22Rv1 (cell line): ENCODE measurements at regions not wholly inside any gene's neighbourhood (a gene's known extent, or its start where the extent isn't known, plus 50 kb on each side); places are given as distances from the start of the nearest gene placed in this dataset.

Experiments used
- H3K27ac ChIP-seq: fragments of 450-650 bp; 2 replicates; pipeline ENCODE4 v1.5.1; 2017
- ZFX ChIP-seq: fragments of 450-650 bp; IDR thresholded peaks from 2 replicates; pipeline ENCODE4 v1.6.1; 2017; ENCODE audit warnings: antibody characterized with exemption, borderline replicate concordance
- TF ChIP-seq, protein P1 (sequence below): fragments of 450-650 bp; IDR thresholded peaks from 2 replicates; pipeline ENCODE4 v1.5.1; 2017; ENCODE audit warnings: mild to moderate bottlenecking

DNA sequence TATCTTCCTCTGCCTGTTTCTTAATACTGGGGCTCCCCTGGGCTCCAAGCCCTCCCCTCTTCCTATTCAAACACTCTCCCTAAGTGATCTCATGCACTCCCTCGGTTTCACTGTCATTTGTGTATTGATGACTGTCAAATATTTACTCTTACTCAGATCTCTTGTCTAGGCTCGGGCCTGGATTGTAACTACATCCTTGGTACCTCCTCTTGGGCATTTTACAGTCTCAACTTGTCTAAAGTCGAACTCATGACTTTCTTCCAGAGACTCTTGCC, 189.4 kb upstream of the PRDM1 start:
- TF ChIP-seq, protein P1, sequence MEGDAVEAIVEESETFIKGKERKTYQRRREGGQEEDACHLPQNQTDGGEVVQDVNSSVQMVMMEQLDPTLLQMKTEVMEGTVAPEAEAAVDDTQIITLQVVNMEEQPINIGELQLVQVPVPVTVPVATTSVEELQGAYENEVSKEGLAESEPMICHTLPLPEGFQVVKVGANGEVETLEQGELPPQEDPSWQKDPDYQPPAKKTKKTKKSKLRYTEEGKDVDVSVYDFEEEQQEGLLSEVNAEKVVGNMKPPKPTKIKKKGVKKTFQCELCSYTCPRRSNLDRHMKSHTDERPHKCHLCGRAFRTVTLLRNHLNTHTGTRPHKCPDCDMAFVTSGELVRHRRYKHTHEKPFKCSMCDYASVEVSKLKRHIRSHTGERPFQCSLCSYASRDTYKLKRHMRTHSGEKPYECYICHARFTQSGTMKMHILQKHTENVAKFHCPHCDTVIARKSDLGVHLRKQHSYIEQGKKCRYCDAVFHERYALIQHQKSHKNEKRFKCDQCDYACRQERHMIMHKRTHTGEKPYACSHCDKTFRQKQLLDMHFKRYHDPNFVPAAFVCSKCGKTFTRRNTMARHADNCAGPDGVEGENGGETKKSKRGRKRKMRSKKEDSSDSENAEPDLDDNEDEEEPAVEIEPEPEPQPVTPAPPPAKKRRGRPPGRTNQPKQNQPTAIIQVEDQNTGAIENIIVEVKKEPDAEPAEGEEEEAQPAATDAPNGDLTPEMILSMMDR: no peak
- TF ChIP-seq ZFX: no peak
- no peak overlapping the region for H3K27ac ChIP-seq

DNA sequence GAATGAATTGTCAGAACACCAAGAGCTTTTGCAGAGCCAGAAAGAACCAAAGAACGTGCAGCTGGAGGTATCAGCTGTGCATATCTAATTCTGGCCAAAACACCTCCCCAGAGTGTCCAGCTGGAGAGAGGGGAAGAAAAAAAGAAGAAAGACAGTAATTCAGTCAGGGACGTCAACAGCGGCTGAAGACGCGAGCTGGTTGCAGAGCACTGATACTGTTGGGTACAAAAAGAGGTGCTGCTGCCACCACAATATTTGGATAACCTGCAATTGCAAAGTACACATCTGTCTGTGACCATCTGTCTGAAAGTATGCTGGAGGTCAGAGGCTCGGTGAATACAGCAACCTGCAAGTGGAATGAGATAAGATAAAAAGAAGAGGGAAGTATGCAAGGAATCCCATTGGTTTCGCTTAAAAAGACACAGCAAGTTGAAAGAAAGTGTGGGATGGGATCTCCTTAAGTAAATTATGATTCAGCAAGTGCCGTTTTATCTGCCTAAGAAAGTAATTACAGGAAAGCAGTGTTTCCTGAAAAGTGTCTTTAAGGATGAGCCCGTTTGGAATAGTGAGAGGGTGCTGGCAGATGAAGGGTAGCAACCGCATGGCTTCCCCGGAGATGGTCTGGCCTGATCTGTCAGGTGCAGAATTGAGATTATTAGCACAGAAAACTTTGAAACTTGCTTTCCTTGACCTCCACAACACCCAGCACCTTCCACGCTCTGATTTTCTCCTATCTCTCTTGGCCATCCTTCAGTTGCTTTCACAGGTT, 189.9 kb upstream of the PRDM1 start:
- no peak overlapping the region for H3K27ac ChIP-seq
- TF ChIP-seq, protein P1: no peak
- no peak for TF ChIP-seq ZFX

DNA sequence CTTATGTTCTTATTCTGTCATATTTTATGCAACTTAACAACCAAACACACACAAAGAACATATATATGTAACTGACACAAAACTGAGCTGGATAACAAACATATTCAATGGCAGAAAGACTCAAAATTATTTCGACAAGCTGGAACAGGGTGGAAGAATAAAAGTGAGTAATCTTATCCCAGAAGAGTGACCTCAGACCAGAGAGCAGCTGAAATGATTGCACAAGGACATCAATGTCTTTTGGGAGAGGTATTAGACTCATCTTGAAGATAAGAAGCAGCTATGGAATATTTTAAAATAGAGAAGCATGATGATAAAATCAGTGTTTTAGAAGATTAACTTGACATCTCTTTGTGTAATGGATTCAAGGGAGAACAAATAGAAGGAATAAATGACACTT, 191.6 kb upstream of the PRDM1 start:
- no peak overlapping the region for H3K27ac ChIP-seq
- TF ChIP-seq, protein P1: no peak
- TF ChIP-seq ZFX: no peak

DNA sequence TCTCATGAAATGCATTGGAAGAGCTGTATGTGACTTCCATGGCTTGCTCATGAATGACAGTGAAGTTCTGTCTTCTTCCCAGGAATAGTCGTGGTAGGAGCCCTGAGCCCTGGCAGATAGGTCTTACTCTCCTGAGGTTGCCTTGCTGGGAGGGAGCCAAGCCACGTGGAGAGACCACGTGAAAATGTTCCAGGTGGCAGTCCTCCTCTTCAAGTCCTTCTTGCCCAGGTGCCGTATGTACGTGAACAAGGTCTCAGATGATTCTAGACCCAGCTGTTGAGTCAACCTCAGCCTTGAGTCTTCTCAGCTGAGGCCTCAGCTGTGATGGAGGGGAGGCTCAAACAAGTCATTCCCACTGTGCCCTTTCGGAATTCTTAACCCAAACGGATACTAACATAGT, 192.4 kb upstream of the PRDM1 start:
- no peak overlapping the region for H3K27ac ChIP-seq
- no peak for TF ChIP-seq ZFX
- TF ChIP-seq, protein P1: no peak

DNA sequence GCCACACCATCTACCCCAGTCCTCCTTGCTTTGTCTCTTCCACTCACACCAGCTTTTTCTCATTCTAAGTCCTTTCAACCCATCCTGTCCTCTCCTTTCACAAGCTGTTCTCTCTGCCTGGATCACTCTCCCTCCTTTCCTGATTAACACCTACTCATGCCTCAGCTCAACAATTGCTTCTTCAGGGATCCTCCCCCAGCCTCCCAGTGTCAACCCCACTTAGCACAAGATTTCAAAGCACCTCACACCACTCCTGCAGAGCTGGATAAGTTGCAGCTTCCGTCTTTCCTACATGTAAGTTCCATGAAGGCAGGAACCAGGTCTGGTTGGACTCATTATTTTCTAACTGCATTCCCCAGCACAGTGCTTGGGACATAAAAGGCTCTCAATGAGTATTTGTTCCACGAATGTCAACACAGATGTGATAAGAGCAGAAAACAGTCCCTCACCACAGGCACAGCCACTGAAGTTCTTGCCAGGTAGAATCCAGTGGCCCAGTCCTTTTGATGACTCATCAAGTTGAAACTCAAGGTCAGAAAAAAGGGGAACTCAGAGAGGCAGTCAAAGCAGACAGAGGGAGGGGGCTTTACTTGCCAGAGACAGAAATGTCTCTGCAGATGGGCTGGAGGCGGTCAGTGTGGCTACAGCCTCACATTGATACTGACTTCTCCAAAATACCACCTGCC, 193.4 kb upstream of the PRDM1 start:
- TF ChIP-seq, protein P1: no peak
- no peak for TF ChIP-seq ZFX
- H3K27ac ChIP-seq: no peak overlapping the region

DNA sequence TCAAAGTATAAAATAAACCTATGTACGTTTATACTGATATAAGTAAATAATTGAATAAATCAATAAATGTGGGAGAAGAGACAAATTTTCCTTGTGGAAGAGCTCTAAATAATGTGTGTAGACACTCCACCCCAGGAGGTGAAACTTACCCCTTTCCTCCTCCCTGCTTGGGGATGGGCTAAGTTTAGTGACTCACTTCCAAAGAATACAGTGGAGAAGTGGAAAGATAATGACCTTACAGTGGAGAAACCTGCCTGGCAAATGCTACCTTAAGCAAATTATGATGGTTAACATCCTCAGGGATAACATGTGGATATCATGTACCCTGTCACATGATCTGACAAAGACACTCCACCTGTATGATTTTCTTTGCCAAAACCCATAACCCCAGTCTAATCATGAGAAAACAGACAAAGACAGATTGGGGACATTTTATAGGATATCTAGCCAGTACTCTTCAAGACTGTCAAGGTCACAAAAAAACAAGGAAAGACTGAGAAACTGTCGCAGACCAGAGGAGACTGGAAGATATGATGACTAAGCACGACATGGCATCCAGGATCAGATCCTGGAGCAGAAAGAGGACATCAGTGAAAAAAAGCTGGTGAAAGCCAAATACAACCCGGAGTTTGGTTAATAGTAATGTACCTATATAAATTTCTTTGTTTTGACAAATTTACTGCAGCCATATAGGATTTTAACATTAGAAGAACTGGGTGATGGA, 195.5 kb upstream of the PRDM1 start:
- TF ChIP-seq, protein P1: no peak
- TF ChIP-seq ZFX: no peak
- H3K27ac ChIP-seq: no peak overlapping the region

DNA sequence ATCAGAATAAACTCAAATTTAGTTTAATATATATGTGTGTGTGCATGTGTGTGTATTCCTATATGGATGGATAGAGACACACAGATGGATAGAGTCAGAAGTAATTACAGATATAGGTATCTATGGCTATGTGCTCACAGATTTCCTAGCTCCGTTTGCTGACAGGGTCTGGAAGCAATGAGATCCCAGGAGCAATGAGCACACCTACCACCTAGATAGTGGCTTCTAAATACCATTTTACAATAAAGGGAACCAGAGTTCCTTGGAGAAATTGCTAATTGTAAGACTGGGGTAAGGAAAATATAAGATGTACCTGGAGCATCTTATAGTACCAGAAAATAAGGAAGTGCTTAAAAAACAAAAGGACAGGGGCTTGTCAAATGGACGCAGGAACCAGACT, 196.2 kb upstream of the PRDM1 start:
- H3K27ac ChIP-seq: no peak overlapping the region
- no peak for TF ChIP-seq ZFX
- TF ChIP-seq, protein P1: no peak
